B cell (primary cell): ENCODE measurements at regions not wholly inside any gene's neighbourhood (a gene's known extent, or its start where the extent isn't known, plus 50 kb on each side); places are given as distances from the start of the nearest gene placed in this dataset.

ENCODE experiments used
- ATAC-seq: fragments of 200-7000 bp; cut with Tn5 transposase; one replicate; pipeline ENCODE4 v1.10.0; 2021; ENCODE audit warnings: low read depth, mild to moderate bottlenecking, moderate number of reproducible peaks, moderate library complexity
- CTCF ChIA-PET: fragments of 350-600 bp; sonication (Branson Sonifier 250); formaldehyde crosslinking; loops from one replicate; lab custom pipeline; 2021; ENCODE audit warnings: antibody characterized with exemption, inconsistent platforms; lab: Charles Lee
- POLR2A ChIA-PET: fragments of 350-600 bp; sonication (Branson Sonifier 250); formaldehyde crosslinking; loops from one replicate; lab custom pipeline; 2021; ENCODE audit warnings: antibody characterized with exemption; lab: Charles Lee
- DNase-seq: peaks from one replicate; pipeline ENCODE4 v3.0.0; 2013
- H2AFZ ChIP-seq: 2 replicates; pipeline ENCODE4 v1.6.1; 2012; ENCODE audit warnings: mild to moderate bottlenecking, low read depth, low read length; ENCODE audit not compliant: insufficient read depth, poor library complexity, severe bottlenecking
- H3K27ac ChIP-seq, 2 donors: 1 replicate in 1 of 2; 2 replicates in 1 of 2; pipeline ENCODE4 v1.5.1; 2012 to 2013; ENCODE audit warnings: low read length in 2 of 2, mild to moderate bottlenecking in 2 of 2, moderate library complexity in 1 of 2
- H3K27me3 ChIP-seq, 4 experiments: fragments of 200-600 bp in 1 of 4; sonication (generic) in 1 of 4; replicated peaks in 1 of 4; 1 replicate in 2 of 4; 2 replicates in 2 of 4; pipeline versions ENCODE4 v1.6.1 to v1.7.0; 2013 to 2016; ENCODE audit warnings: low read length in 3 of 4, mild to moderate bottlenecking in 2 of 4, mixed read lengths in 1 of 4, moderate library complexity in 1 of 4; ENCODE audit not compliant: insufficient read depth in 4 of 4, control insufficient read depth in 3 of 4; ENCODE audit errors: control extremely low read depth in 1 of 4
- H3K36me3 ChIP-seq, 2 experiments: replicated peaks in 1 of 2; 1 replicate in 1 of 2; 2 replicates in 1 of 2; pipeline versions ENCODE4 v1.6.1 to v1.7.1; 2013; ENCODE audit warnings: low read length in 1 of 2; ENCODE audit not compliant: insufficient read depth in 2 of 2, control insufficient read depth in 1 of 2; ENCODE audit errors: control extremely low read depth in 1 of 2, extremely low read depth in 1 of 2
- H3K4me1 ChIP-seq, 2 donors: fragments of 200-600 bp in 1 of 2; sonication (generic) in 1 of 2; 1 replicate in 1 of 2; 2 replicates in 1 of 2; pipeline versions ENCODE4 v1.5.1 to v1.6.1; 2013 to 2017; ENCODE audit warnings: low read length in 2 of 2; ENCODE audit not compliant: control insufficient read depth in 2 of 2, insufficient read depth in 2 of 2
- H3K4me2 ChIP-seq: replicated peaks from 2 replicates; pipeline ENCODE3; 2012; ENCODE audit warnings: mild to moderate bottlenecking, low read depth, low read length; ENCODE audit not compliant: poor library complexity, severe bottlenecking
- H3K4me3 ChIP-seq, 5 experiments: fragments of 200-600 bp in 1 of 5; sonication (generic) in 1 of 5; 1 replicate in 3 of 5; 2 replicates in 2 of 5; pipeline versions ENCODE4 v1.5.1 to v1.7.0; 2011 to 2016; ENCODE audit warnings: low read length in 4 of 5, mild to moderate bottlenecking in 4 of 5, low read depth in 2 of 5, control low read depth in 1 of 5, moderate library complexity in 1 of 5; ENCODE audit not compliant: insufficient read depth in 1 of 5; ENCODE audit errors: control extremely low read depth in 1 of 5, extremely low read depth in 1 of 5
- H3K79me2 ChIP-seq: fragments of 200-600 bp; sonication (generic); one replicate; pipeline ENCODE4 v1.6.0; 2016; ENCODE audit warnings: low read length; ENCODE audit not compliant: control insufficient read depth, insufficient read depth
- H3K9ac ChIP-seq: fragments of 200-600 bp; sonication (generic); 2 replicates; pipeline ENCODE4 v1.6.1; 2017; ENCODE audit warnings: mild to moderate bottlenecking, low read length, moderate library complexity
- H3K9me3 ChIP-seq, 3 donors: one replicate each; pipeline versions ENCODE4 v1.6.1 to v1.7.1; 2013; ENCODE audit warnings: low read length in 2 of 3; ENCODE audit not compliant: control insufficient read depth in 2 of 3, insufficient read depth in 1 of 3; ENCODE audit errors: control extremely low read depth in 1 of 3
- H4K20me1 ChIP-seq: 2 replicates; pipeline ENCODE4 v1.6.0; 2012; ENCODE audit warnings: mild to moderate bottlenecking, low read length; ENCODE audit not compliant: insufficient read depth, control insufficient read depth, poor library complexity, severe bottlenecking
- H3K27ac Mint-ChIP-seq: one replicate; pipeline ENCODE4 v1.8.0; 2021; ENCODE audit warnings: mixed read lengths
- H3K27me3 Mint-ChIP-seq: one replicate; pipeline ENCODE4 v1.8.0; 2021; ENCODE audit warnings: mixed read lengths
- H3K4me1 Mint-ChIP-seq: one replicate; pipeline ENCODE4 v1.8.0; 2021; ENCODE audit warnings: mixed read lengths
- H3K4me3 Mint-ChIP-seq: one replicate; pipeline ENCODE4 v1.8.0; 2021; ENCODE audit warnings: mixed read lengths
- H3K9me3 Mint-ChIP-seq: one replicate; pipeline ENCODE4 v1.8.0; 2022; ENCODE audit warnings: mixed read lengths; ENCODE audit not compliant: insufficient read depth
- CTCF ChIP-seq: fragments of 200-600 bp; IDR thresholded peaks from one replicate; pipeline ENCODE4 v1.8.0; 2022; ENCODE audit warnings: antibody characterized with exemption, mild to moderate bottlenecking
- EZH2 ChIP-seq: IDR thresholded peaks from 2 replicates; pipeline ENCODE4 v1.6.1; 2012; ENCODE audit warnings: borderline replicate concordance, low read depth, mild to moderate bottlenecking, moderate library complexity, low read length; ENCODE audit not compliant: insufficient read depth, poor library complexity, severe bottlenecking
- WGBS: methylation state at CpG from one replicate; pipeline ENCODE4 v1.1.5; 2013; ENCODE audit warnings: missing lambda C conversion rate; ENCODE audit not compliant: insufficient coverage; 5-methylcytosine and 5-hydroxymethylcytosine counted together
- intact Hi-C: fragments of 100-400 bp; cut with micrococcal nuclease; formaldehyde crosslinking; loops from one replicate; pipeline ENCODE4 v1.10.0; 2022

- Histone ChIP-seq H3K9me3 (peaks cover 0 to 5% (median 0%) of the 10 kb centered on the region in 3 donors), H3K4me3 (no peak overlapping the region), H3K4me1 (no peaks in the 10 kb centered on the region), H3K27me3 (no peaks in the 10 kb centered on the region), H3K36me3 (no peaks in the 10 kb centered on the region), H2AFZ (no peak overlapping the region), H3K79me2 (no peaks in the 10 kb centered on the region), H3K9ac (no peak overlapping the region), H3K27ac (no peak overlapping the region), H3K4me2 (no peak overlapping the region), H4K20me1 (no peaks in the 10 kb centered on the region)
- Mint-ChIP-seq H3K27ac (no peak overlapping the region), H3K4me1 (no peaks in the 10 kb centered on the region), H3K9me3 (peaks cover 2% of the 10 kb centered on the region), H3K4me3 (no peak overlapping the region), H3K27me3 (no peaks in the 10 kb centered on the region)
- no peak for TF ChIP-seq CTCF
- ChIA-PET CTCF (no interaction called here), POLR2A (no interaction called here)
- ATAC-seq, result no peak
- DNase-seq, result no peak
- 91% methylated on average over 1 of the region's 1 CpG for WGBS
- intact Hi-C loops, result no loop called here
Observed at GRCh38 chr3:68116580-68116979, 462.2 kb upstream of the SUCLG2 start.

GRCh38 chr3:68103811-68104210 is 449.4 kb upstream of the SUCLG2 start:
- H3K4me3 Mint-ChIP-seq, result no peak overlapping the region
- Histone ChIP-seq H3K79me2 (no peaks in the 10 kb centered on the region), H3K4me2 (no peak overlapping the region), H3K9me3 (peaks cover 0 to 3% (median 0%) of the 10 kb centered on the region in 3 donors), H3K27ac (no peak overlapping the region), H3K4me3 (no peak overlapping the region), H4K20me1 (no peaks in the 10 kb centered on the region), H3K36me3 (no peaks in the 10 kb centered on the region), H3K9ac (no peak overlapping the region), H3K4me1 (no peaks in the 10 kb centered on the region), H3K27me3 (no peaks in the 10 kb centered on the region), H2AFZ (no peak overlapping the region)
- H3K27ac Mint-ChIP-seq, result no peak overlapping the region
- H3K9me3 Mint-ChIP-seq, result peaks cover 8% of the 10 kb centered on the region
- 63% methylated on average over 1 of the region's 1 CpG for WGBS
- DNase-seq (no peak), ATAC-seq (no peak)
- intact Hi-C loops, result no loop called here
- ChIA-PET POLR2A (no interaction called here), CTCF (no interaction called here)
- H3K27me3 Mint-ChIP-seq, result no peaks in the 10 kb centered on the region
- TF ChIP-seq EZH2, result no peak
- no peak for TF ChIP-seq CTCF
- no peaks in the 10 kb centered on the region for H3K4me1 Mint-ChIP-seq
